ENCODE measurements at regions not wholly inside any gene's neighbourhood (a gene's known extent, or its start where the extent isn't known, plus 50 kb on each side); places are given as distances from the start of the nearest gene placed in this dataset.
A peak's percentile ranks its signal among the peaks of the same experiment; 100 is the strongest.

DNA sequence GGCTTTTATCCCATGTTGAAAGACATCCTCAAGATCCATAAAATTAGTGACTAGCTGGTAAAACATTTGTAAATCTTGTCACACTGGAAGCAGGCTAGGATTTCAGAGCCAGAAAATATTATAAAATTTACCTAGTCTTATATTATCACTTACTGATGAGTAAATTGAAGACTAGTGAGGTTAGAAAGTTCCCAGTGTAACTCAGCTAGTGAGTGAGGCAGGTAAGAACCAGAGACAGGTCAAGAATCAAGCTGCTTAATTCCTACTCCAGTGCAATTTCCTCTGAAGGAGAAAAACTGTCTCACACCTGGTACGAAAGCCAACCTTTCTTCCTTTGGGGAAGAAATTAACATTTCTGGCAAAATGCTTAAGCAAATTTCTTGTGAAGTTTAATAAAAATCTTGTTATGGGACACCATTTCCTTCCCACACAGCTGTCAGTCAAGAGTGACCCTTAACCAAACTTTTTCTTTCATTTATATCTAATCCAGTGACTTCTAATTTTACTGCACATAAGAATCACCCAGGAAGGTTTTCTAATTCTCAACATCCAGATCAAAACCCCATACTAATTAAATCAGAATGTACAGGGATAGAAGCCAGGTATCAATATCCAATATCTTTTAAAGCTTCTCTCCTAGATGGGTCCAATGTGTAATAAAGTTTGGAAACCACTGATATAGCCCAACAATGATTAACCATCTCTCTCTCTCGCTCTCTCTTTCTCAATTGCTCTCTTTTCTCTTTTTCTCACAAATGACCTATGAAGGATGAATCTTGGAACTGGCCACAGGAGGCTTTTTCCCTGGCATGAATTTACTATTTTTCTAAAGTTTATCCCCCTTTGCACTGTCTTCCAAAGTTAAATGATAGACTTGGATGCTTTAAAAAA, 264.3 kb upstream of the SLC39A10 start:
- DNase-seq, result no peak

DNA sequence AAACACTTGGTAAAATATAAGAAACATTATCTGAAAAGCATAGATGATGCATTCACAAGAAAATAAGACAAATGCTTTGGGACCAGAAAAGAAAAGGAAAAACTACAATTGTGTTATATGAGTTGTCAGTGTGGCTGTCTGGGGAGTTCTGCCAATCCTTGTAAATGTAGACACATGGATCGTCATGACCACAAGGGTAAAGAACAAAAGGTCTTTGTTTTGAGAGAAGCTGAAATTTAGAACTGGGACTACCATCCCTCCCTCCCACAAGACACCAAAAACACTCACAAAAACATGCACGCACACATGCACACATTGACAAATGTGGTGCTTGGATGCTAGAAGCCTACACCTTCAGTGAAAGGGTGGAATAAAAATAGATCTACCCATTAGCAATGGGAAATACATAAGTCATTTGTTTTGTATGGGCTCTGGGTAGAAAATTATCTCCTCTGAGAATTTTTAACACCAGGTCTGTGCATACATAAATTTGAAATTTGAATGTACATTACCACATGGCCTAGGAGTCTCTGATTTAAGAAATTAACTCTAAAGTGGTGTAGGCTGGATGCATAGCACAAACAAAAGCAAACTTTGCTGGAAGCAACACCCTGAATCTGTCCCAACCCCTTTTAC, 266.2 kb upstream of the SLC39A10 start:
- no peak for DNase-seq

DNA sequence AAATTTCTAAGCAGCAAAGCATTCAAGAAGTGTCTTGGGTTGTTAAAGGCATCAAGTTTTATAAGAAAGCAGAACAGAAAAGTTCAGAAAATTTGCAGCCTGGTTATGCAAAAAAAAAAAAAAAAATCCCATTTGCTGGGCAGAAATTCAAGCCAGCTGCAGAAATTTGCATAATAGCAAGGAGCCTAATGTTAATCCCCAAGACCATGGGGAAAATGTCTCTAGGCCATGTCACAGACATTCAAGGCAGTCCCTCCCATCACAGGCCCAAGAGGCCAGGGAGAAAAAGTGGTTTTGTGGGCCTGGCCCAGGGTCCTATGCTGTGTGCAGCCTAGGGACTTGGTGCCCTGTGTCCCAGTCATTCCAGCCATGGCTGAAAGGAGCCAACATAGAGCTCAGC, 269.0 kb upstream of the SLC39A10 start:
- no peak for DNase-seq

DNA sequence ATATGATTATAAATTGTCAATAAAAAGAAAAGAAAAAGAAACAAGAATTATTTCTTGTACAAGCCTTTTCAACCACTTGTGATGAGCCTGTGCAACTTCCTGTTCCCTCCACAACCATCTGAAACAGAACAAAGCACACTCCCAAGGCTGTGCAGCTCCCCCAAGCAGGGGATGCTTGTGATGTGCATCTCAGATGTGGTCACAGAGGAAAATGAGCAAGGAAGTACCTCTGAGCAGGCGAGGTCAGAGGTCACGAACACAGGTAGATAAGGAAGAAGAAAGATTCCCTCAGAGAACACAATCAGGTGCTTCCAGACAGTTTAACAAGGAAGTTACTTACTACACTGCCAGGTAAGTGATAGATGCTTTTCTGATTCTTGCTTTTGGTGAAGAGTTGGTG, 274.8 kb upstream of the SLC39A10 start:
- DNase-seq, result peak; percentile 10

DNA sequence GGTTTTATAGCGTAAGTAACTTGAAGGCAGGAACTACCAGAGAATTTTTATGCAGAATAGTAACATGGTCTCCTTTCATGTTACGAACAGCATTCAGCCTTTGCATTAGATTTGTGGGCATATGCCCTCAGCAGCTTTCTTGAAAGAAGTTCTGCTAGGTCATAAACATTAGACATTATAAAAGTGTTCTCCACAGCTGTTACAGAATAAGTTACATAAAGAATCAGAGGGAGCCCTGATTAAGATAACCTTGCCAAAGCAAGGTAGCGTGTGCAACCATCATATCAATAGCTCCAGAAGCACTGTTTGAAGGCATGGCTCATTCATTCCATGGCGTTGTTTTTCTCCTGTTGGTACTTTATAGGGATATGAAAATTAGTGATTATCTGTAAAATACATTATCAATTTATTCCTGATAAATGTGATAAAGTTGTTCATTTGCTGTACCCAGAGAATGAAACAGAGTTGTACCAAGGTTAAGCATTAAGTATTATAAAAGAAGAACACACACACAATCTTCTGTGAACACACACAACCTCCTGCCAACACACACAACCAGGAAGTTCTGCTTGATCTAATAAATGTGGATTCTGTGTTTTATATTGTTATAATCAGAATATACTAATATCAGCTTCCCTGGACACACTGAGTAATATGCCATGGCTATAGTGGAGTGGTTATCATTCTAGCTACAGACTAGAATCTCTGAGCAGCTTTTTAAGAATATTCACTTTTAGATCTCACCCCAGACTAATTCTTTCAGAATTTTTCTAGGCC, 286.7 kb upstream of the SLC39A10 start:
- no peak for DNase-seq

DNA sequence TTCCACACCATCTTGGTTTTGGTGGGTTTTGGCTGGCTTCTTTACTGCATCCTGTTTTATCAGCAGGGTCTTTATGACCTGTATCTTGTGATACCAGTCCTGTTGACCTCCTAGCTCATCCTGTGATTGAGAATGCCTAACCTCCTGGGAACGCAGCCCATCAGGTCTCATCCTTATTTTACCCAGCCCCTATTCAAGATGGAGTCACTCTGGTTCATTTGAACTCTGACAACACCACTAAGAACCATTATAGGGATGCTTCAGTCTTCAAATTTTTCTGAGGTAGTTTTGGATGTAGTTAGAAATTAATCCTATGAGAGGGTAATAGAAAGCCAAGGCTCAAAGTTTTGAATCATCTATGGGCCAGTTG, 287.8 kb upstream of the SLC39A10 start:
- no peak for DNase-seq

DNA sequence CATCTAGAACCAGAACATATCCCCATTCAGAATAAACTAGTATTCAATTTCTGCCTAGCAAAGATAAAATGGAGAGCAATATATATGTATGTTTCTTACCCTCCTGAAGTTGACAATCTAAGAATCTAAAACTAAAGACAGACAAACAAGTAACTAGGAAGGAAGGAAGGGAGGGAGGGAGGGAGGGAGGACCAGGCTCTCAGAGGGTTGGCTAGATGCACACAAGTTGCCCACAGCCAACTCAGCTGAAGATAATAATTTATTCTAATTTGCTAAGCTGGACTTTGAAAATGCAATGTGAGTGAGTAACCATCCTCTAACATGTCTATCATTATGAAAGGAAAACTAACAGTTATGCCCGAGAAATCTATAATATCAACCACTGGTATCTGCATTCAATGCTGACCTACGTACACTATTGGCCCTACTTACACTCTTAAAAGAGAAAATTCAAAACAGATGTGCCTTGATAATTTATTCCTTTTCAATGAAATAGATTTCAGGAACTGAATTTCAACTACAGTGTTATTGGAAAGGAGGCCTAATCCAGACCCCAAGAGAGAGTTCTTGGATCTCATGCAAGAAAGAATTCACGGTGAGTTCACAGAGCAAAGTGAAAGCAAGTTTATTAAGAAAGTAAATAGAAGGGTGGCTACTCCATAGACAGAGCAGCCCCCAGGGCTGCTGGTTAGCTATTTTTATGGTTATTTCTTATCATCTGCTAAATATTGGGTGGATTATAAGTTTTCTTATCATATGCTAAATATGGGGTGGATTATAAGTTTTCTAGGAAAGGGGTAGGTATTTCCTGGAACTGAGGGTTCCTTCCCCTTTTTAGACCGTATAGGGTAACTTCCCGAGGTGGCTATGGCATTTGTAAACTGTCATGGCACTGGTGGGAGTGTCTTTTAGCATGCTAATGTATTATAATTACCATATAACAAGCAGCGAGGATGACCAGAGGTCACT, 288.5 kb upstream of the SLC39A10 start:
- DNase-seq, result no peak

DNA sequence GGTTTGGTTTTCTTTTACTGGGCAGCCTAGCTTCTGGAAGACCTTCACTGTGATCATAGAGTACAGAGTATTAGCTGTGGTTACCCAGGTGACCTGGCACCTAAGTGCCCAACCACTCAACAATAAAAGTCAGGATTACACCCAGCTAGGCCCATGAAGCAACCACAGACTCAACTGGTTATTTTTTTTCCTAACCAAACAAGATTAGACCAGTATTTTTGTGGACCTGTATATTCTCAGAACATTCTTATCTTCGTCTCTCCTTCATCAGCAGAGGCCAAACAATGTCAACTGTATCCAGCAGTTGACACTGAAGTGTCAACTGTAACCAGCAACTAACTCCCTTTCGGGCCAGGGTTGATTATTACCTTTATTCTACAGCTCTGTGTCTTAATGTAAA, 289.2 kb upstream of the SLC39A10 start:
- DNase-seq, result no peak

DNA sequence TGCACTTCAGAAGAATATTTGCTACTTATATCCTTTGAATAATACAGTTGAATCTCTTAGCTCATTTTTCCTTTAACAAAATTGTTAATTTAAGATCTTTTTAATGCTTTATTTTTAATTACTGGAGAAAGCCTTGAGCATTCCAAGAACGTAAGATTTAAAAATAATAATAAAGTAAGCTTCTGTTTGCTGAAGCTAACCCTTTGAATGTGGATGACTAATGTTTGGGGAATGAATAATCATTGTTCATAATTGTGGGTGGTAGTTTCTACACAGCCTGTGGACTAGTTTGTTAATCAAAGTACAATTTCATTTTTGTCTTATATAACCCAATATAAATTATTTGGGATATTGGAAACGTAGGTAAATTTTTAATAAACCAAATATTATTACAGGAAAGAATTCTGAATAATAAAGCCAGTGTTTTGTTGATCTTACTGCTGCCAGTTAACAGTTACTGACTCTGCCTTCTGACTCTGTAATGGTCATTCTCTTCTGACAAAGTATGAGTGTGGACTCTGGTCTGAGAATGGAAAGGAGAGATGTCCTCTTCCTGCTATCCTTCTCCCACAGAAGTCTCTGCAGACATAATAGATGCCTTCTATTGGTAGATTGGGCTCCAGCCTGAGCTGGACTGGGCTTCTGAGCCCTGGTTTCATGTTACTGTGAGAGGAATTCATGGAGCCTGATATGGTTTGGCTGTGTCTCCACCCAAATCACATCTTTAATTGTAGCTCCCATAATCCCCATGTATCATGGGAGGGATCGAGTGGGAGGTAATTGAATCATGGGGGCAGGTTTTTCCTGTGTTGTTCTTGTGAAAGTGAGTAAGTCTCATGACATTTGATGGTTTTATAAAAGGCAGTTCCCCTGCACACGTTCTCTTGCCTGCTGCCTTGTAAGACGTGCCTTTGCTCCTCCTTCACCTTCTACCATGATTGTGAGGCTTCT, 292.7 kb upstream of the SLC39A10 start:
- no peak for DNase-seq

DNA sequence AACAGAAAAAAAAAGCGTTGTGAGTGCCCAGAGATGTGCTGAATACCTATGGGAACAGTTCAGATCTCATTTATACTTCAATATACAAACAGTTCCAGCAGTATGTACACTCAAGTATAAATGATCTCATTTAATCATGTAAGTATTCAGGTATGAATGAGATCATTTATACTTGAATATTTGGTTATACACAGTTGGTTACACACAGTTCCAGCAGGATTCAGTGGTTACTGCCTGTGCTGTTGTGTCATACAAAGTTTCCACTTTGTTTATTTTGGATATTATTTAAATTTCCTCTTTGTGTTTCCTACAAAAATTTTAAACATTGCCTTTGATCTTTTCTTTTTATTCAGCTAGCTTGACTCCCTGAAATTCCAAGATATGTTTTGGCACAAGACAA, 293.5 kb upstream of the SLC39A10 start:
- no peak for DNase-seq

DNA sequence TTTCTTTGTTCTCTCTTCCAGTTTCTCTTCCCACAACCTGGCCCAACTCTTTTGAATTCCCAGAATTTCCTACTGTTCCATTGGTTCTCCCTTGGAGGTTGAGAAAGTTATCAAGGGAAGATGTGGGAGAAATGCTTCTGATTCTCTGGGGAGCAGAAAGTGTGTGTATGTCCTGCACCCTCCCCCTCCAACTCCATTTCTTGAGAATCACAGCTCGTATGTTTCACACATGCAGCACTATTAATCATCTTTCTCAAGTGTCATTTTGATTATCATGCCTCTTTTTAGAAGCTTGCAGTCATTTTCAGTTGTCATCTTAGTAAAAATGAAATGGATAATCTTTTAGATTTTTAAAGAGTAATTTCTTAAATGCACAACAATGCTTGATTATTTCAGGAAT, 296.8 kb upstream of the SLC39A10 start:
- no peak for DNase-seq

DNA sequence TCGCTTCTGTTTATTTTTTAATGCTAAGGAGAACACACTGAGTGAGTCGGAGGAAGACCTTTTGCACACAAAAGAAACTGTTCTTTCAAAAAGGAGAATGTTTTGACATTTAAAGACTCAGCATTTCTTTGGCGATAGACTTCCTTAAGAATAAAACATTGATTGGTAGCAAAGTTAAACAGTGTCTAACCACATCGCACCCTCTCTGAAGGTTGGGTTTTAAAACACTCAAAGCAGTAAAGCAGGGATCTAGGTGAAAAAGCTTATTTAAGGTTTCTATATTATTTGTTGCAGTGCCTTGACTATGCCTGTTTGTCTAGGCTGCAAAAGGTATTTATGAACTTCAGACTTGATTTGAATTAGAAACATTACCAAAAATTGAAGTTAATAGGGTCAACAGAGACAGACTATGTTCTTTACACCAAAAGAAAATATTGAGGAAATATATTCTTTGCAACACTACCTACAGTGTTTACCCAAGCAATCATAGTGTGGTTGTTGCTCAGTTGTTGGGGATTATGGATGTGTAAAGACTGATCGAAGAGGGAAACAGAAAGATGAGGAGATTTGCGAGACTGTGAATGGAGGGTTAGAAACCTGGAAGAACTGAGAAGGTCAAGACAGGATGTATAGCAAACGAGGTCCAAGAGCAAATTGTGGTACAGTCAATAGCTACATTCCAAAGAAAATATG, 297.8 kb upstream of the SLC39A10 start:
- no peak for DNase-seq

DNA sequence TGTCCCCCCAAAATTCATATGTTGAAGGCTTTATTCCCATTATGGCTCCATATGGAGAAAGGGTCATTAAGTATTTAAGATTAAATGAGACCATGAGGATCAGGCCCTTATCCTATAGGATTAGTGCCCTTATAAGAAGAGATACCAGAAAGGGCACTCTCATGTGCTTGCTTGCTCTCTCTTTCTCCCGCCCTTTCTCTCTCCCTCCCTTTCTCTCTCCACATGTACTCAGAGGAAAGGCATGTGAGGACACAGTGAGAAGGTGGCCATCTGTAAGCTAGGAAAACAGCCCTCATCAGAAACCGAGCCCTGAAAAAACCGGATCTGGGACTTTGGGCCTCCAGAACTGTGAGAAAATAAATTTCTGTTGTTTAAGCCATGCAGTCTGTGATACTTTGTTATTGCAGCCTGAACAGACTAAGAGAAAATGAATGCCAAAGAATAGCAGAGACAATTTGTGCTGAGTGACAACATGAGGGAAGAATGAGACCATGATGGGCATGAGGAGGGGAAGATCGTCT, 300.0 kb upstream of the SLC39A10 start:
- no peak for DNase-seq

DNA sequence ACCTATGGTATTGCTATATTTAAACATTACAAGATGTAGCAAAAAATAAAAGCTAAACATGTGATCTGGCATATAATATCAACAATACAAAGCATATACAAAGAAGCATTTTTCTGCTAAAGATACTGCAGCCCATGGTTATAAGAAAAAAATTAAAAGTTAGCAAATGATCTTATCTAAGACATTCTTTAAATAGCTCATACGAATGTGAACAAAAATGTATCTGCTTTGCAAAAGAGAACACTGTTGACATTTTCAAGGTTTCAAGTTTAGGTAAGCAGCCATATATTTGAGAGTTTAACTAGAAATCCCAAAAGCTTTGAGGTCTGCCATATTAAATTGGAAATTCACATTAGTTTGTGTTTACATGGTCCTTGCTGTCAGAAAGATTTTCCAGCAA, 301.0 kb upstream of the SLC39A10 start:
- no peak for DNase-seq

DNA sequence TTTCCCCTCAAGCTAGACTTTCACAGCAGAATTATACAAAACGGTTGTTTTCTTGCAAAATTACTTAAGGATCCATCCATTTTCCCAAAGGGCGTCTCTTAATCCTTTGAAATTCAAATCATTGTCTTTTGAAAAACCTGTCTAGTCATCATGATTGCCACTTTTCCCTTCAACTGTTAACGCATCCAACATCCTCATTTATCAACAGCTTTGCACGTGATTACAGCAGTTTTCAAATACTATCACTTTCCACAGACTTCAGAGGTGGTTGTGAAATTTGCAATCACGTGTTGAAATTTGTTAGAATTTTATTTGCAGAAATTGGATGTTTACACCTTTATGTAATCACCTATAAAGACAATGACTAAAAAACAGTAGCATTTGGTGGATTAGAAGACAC, 304.4 kb upstream of the SLC39A10 start:
- DNase-seq, result no peak

DNA sequence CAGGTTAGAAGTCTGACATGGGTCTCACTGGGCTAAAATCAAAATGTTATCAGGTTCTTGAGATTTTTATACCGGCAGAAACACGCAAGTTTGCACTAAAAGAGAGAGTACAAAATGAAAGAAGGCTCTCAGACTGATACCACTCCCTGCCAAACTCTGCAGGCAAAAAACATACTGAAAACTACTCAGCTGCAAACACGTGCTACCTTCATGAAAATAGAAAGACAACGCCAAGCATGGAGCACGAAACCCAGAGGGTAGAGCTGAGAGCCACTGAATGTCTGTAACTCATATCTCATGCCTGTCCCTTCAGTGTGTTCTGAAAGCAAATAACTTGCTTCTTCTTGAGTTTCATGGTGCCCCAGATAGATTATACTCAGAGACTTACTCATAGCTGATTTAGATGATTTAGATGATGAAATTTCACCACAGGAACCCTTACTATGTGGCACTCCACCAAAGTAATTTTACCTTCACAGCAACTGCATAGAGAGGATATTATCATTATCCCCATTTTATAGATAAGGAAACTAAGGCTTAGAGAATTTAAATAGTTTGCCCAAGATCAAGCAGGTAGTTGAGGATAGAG, 313.0 kb upstream of the SLC39A10 start:
- DNase-seq, result no peak

DNA sequence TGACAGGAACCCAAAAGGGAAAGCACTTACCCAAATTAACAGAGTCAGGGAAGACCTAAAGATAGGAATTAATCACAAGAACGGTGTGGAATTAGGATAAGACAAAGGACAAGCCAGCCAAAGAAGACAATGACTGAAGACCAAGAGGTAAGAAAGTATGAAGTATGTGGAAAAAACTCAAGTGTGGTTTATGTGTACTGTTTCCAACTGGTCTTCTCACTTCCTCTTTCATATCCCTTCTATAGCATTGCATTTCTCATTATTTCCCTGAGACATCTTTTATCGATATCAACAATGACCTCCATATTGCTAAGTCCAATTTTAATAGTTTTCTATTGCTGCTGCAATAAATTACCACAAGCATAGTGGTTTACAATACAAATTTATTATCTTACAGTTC, 313.5 kb upstream of the SLC39A10 start:
- no peak for DNase-seq

DNA sequence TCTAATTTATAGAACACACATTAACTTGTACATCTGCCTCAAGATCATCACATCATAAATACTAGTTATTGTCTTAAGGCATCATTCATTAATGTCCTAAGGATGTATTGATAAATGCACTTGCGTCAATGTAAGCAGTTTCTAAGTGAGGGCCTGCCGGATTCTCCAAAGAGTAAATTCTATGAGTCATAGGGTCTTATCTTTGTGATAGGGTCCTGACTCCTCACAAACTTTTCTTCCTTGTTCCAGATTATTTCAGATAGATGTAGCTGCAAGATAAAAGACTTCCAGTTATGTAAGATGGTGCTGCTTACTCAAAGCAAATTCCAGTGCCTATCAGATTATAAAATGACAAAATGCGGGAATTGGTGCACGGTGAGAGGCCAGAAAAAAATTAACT, 315.0 kb upstream of the SLC39A10 start:
- no peak for DNase-seq

DNA sequence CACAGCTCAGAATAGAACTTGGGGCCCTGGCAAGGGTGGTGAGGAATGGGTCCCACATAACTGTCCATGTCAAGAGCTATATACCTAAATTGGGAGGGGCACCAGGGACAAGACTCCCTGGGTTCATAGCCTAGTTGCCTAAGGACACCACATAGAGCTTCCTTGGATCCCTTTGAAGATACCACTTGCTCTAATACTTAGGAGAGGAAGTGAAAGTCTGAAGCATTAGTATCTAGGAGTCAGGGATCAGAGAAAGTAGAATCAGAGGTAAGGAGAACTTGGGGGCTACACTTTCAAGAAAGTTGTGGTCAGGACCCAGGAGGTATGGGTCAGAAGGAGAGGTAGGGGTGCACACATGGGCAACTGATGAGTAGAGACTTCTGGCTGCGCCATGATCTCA, 318.2 kb upstream of the SLC39A10 start:
- DNase-seq, result no peak

DNA sequence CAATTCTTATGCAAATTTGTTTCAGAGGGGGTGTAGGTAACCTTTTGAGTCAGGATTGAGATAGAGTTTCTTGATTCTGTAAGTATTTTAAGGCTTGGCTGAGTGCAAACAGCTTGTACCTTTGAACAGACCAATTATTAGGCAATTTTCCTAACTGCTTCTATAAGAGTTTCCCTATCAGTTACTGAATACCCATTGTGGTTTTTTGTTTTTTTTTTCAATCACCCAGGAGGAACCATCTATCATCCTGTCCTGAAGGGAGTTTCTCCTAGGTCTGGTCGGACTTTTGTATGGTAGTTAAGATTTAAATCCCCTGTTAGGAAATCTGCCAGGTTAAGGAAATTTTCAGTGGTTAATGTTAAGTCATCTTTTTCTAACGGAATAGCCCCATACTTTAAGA, 319.4 kb upstream of the SLC39A10 start:
- DNase-seq, result no peak

All from stimulated activated CD4-positive, alpha-beta T cell treated with anti-CD3 and anti-CD28 coated beads, Interleukin-4, amount 100 ng/mL, for 1 hour (primary cell).